ENCODE measurements at regions not wholly inside any gene's neighbourhood (a gene's known extent, or its start where the extent isn't known, plus 50 kb on each side); places are given as distances from the start of the nearest gene placed in this dataset.

DNA sequence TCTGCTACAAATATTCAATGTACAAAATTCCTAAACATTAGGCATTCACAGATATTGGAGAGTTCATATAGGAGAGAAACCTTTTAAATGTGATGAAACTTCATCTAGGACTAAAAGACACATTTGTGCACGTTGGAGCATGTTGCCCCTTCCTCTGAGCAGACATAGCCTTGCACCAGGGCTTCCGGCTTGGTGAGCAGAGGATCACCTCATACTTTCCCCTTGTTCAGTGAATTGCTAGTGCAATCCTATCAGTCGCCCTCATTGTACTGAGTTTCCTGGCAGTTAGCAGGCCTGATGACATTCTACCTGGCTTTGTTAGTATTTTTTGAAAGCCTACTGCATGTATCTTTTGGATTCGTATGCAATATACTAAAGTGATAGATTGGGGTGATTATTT lies 466.2 kb downstream of the SPRY1 start:
- no peak for DNase-seq
- intact Hi-C loops (cut with DNase I, micrococcal nuclease), result no loop called here
- no peak for ATAC-seq

DNA sequence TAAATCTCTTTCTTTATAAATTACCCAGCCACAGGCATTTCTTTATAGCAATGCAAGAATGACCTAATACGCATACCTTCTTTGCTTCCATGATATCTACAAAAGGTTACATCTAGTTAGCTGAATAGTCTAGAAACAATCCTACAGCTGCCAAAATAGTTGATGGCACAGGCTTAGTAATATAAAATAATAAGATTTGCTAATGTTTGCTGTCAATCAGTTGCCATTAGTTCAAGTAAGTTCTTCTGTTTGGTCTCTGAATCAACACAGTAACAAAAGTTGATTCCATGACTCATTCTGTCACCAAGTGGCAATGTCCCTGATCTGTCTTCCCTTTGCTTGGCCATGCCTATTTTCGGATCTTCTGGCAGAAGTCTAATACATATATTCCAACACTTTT lies 470.2 kb downstream of the SPRY1 start:
- intact Hi-C loops (cut with DNase I, micrococcal nuclease), result no loop called here
- DNase-seq (no peak), ATAC-seq (no peak)

DNA sequence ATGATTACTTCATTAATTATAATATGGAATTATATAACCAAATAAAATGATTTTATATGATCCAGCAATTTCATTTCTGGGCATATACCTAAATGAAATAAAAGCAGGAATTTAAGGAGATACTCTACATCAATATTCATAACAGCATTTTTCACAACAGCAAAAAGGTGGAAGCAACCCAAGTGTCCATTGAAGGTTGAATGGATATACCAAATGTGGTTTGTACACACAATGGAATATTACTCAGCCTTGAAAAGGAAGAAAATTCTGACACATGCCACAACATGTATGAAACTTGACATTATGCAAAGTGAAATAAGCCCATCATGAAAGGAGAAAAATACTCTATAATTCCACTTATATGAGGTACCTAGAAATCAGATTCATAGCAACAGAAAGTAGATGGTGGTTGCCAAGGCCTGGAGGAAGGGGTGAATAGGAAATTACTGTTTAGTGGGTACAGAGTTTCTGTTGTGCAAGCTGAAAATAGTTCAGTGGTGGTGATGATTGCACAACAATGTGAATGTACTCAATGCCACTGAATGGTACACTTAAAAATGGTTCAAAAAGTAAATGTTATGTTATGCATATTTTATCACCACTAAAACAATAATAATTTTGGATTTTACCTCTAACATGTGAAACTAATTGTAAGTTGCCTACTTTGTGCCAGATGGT lies 471.5 kb downstream of the SPRY1 start:
- intact Hi-C loops (cut with DNase I, micrococcal nuclease), result no loop called here
- no peak for DNase-seq
- ATAC-seq, result no peak

DNA sequence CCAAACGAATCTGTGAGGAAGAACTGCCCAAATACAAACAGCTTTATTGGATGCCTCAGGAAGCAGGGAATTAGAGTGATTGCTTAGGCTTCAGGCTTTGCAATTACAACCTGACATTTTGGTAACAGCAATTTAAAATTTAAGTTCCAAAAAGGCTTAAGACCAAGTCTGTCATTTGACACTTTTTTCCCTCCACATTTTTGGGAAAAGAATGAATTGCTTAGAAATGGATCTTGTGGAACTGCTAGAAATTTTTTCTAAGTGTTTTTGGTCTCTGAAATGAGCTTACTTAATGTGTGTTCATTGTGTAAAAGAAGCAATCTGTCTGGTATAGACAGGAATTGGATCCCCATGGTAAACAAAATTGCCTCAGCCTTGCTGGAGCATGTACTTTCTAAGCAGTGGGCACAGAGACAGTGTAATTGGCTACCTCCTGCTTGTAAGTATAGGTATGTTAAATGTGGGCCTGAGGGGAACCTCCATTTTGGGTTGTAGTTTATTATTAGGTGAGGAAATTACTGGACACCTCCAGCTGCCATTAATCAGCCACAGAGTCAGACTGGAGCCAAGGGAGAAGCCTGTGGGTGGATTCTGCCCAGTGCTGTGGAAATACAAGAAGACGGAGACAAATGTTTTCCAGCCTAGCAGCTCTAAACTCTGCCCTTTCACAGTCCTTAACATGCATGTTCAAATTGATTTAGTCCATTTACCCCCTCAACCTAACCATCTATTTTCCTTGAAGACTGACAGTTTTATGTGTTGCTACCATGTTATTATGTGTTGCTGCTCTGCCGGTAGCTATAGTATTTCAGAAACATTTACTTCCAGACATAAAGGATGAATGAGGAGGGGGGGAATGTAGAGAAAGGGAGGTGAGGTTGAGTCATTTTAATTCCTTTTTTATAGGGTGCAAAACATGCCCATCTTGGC lies 473.0 kb downstream of the SPRY1 start:
- ATAC-seq, result no peak
- intact Hi-C loops (cut with DNase I, micrococcal nuclease), result no loop called here
- no peak for DNase-seq

DNA sequence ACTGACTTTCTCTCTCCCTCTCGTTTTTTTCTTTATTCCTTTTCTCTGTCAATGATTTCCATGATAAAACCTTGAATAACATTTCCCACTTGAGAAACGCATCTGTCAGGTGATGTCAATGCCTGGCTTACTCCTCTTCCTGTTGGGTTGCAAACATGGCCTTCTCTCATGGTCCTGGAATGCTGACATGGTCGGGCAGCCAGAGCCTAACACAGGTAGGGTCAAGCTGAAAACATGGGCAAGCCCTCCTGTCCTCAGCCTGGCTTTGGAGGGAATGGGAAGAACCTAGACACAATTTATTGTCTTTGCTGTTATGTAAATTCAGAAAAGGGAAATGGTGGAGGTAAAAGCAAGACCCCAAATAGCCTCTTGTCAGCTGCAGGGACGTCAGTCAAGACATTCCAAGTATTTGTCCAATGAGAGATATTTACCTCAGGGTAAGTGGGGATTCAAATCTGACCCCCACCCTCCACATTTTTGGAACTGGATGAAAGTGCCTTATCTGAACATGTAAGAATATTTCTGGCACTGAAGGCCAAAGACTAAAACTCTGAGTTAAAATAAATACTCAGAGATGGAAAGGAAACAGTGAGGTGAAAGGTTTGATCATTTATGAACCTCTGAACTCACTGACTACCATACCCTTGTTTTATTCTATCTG lies 473.8 kb downstream of the SPRY1 start:
- DNase-seq (no peak), ATAC-seq (no peak)
- intact Hi-C loops (cut with DNase I, micrococcal nuclease), result no loop called here

DNA sequence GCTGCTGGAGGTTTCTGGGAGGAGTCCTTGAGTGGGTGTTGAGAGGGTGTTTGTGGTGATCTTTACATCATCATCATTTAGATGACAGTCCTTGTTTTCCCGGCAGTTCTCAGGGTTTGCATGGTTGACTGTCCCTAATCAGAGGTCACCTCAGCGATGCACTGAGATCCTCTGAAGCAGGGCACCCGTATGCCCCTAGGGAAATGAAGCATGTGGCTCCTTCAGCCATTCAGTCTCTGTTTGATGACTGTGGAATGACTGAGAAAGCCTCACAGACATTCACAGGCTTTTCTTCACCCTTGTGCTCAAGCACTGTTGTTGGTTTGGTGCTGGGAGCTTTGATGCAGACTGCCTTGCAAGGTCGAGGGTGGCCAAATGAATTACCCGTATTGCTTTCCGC lies 474.7 kb downstream of the SPRY1 start:
- no peak for ATAC-seq
- intact Hi-C loops (cut with DNase I, micrococcal nuclease), result no loop called here
- no peak for DNase-seq

DNA sequence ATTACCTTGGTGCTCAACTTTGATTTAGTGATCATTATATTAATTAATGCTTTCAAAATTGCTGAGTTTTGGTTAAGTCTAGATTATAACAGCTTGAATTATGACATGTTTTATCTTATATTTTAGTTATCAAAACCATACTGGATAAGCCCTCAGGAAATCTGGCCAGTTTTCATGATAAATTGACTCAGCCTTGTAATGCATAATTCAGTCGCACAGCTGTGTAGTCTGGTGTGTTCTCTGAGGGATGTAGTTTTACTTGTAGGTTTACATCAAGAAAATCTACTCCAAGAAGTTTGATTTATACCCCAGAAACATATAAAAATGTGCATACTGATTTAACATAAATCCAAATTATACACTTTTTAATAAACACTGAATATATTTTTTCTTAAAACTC lies 477.5 kb downstream of the SPRY1 start:
- ATAC-seq (no peak), DNase-seq (no peak)
- intact Hi-C loops (cut with DNase I, micrococcal nuclease), result no loop called here

DNA sequence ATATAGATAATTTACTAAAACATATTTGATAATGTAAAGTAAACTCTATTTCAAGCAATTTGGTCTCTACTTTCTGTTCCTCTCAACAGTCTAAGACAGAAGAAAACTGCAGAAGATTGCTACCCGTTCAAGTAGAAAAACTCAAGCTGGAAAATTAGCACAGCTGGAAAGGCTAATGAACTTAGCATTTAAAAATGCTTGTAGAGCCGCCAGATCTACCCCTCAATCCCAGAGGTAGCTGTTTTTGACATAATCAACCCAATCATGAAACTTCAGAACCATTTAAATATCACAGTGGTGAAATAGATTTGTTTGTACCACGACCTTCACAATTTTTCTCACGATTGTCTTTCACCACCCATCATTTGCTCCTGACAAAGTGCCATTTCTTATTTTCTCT lies 479.5 kb downstream of the SPRY1 start:
- intact Hi-C loops (cut with DNase I, micrococcal nuclease), result no loop called here
- DNase-seq, result no peak
- ATAC-seq, result no peak

DNA sequence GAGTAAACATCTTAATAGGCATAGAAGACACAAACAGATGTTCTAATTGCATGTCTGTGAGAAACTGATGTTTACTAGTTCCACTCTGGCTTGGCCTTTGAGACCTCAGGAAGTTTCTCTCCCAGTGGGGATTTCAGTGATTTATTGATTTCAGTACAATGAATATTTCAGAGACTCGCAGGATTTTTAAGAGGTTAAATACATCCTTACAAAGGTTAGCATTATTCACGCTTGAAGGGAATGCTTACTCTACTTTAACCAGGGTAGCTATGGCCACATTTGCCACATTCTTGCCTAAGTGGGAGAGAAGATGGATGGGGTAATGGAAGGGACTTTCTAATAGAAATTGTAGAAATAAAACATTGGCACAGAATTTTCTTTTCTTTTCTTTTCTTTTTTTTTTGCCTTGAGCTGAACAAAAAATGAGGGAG lies 480.1 kb downstream of the SPRY1 start:
- DNase-seq (no peak), ATAC-seq (no peak)
- intact Hi-C loops (cut with DNase I, micrococcal nuclease), result no loop called here

DNA sequence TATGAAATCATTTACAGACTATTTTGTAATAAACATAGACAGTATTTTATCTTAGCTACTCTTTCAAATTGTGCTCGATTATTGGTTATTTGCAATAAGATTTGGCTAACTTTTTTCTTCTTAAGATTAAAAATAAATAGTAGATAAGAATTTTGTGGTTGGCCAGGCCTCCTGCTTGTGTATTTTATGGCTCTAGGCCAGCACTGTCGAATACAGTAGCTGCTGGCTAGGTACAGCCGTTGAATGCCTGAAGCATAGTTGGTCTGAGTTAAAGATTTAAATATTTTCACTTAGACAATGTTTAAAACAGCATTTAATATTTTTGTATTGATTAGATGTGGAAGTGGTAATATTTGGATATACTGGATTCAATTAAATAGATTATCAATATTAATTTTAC lies 481.0 kb downstream of the SPRY1 start:
- ATAC-seq (no peak), DNase-seq (no peak)
- intact Hi-C loops (cut with DNase I, micrococcal nuclease), result no loop called here

DNA sequence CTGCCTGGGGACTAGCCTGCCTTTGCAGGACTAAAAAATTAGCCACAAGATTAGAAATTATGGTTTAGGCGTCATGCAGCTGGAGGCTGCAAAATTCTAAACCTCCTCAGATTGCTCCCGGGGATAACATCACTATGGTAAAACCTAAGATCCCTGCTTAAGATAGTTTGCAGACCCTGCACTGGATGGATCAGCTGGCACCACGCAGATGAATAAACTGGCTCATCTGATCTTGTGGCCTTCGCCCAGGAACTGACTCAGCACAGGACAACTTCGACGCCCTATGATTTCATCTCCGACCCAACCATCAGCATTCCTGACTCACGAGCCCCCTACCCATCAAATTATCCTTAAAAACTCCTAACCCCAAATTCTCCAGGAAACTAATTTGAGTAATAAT lies 482.4 kb downstream of the SPRY1 start:
- DNase-seq, result no peak
- intact Hi-C loops (cut with DNase I, micrococcal nuclease), result no loop called here
- ATAC-seq, result no peak

DNA sequence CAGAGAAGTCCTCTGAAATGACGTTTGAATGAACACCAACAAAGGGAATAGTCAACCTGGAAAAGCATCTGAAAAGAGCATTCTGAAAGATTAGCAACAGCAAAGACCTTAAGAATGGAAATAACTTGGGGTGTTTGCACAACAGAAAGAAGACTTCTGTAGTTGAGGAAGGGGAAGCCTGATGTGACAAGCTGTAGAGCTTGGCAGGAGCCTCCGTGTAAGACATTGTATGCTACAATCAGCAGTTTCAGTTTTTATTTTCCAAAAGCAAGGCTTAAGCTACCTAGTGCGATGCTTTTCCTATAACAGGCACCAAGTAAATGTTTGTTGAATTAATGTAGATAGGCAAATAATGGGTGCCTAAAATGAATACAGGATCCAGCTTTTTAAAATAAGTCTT lies 484.0 kb downstream of the SPRY1 start:
- ATAC-seq (no peak), DNase-seq (no peak)
- intact Hi-C loops (cut with DNase I, micrococcal nuclease), result no loop called here

DNA sequence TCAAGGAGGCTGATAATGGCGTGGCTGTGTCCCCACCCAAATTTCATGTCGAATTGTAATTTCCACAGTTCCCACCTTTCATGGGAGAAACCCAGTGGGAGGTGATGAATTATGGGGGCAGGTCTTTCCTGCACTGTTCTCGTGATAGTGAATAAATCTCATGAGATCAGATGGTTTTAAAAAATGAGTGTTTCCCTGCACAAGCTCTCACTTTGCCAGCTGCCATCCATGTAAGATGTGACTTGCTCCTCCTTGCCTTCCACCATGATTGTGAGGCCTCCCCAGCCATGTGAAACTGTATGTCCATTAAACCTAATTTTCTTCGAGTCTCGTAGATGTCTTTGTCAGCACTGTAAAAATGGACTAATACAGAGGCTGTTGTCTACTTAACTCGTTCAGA lies 488.3 kb downstream of the SPRY1 start:
- no peak for DNase-seq
- intact Hi-C loops (cut with DNase I, micrococcal nuclease), result no loop called here
- no peak for ATAC-seq

DNA sequence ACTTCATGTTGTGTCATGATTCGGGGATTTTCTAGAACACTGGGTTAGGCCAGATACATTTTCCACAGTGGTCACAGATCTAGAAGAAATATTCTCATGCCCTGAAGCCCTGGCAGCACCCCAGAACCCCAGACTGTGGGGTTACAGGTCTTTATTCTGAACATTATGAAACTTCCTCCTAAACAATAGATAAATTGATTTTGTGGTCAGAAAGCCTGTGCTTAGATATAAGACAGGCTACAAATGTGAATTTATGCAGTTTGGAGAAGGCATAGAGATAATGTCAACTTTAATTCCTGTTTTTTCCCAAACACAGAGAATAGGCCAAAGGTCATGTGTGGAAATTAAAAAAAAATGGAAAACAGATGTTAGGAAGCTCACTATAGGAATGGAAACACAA lies 492.9 kb downstream of the SPRY1 start:
- DNase-seq, result no peak
- no peak for ATAC-seq
- intact Hi-C loops (cut with DNase I, micrococcal nuclease), result no loop called here

DNA sequence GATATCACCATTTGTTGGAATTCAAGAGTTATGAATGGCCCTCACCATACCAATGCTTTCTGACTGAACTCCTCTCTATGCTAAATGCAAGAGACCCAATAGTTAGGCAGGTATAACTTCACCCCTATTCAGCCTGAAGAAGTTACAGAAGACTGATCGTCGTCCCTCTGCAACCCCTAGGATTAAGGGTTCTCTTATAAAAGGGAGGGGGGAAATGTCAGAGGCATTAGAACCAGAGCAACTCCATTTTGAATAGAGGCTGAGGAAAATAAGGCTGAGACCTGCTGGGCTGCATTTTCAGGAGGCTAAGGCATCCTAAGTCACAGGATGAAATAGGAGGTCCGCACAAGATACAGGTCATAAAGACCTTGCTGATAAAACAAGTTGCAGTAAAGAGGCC lies 494.3 kb downstream of the SPRY1 start:
- intact Hi-C loops (cut with DNase I, micrococcal nuclease), result no loop called here
- no peak for ATAC-seq
- no peak for DNase-seq

DNA sequence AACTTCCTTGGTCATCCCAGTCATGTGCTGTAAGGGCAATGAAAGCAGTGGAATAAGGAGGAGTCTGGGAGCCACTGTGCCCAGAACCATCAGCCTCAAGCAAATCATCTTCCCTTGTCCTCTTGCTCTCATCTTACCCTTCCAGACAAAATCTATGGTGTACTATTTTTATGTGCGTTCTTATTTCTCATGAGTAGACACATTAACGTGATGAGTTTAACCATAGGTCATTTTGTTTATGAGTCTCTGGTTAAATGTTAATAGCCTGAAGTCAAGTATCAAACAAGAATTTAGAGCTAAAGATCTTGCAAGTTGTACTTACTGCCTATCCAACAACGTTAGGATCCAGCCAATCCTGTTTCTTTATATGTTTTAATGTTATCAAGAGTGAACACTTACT lies 495.3 kb downstream of the SPRY1 start:
- ATAC-seq, result no peak
- intact Hi-C loops (cut with DNase I, micrococcal nuclease), result no loop called here
- DNase-seq, result no peak

DNA sequence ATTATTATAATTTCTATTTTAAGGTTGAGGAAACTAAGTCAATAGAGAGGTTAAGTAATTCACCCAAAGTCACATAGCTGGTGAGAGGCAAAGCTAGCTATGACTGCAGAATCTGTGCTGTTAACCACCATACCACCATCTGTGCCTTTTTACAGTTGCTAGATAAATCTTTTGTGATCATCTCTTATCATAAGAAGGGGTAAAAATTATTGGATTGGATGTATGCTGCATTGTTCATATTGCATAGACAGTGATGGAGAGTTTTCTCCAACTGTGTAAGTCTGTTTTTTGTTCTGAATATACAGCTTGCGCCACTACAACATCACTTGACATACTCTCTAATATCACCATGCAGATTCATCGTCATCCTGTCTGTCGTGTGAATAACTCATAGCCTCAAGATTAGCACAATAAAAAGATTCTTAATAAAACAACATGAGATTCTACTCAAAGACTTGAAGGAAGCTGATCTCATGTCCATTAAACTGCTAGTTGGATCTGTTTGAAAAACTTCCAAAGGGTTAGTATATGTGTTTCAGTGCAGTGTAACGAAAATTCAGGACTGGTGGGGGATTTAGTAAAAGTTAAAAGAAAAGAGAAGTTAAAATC lies 495.9 kb downstream of the SPRY1 start:
- ATAC-seq (no peak), DNase-seq (no peak)
- intact Hi-C loops (cut with DNase I, micrococcal nuclease), result no loop called here

DNA sequence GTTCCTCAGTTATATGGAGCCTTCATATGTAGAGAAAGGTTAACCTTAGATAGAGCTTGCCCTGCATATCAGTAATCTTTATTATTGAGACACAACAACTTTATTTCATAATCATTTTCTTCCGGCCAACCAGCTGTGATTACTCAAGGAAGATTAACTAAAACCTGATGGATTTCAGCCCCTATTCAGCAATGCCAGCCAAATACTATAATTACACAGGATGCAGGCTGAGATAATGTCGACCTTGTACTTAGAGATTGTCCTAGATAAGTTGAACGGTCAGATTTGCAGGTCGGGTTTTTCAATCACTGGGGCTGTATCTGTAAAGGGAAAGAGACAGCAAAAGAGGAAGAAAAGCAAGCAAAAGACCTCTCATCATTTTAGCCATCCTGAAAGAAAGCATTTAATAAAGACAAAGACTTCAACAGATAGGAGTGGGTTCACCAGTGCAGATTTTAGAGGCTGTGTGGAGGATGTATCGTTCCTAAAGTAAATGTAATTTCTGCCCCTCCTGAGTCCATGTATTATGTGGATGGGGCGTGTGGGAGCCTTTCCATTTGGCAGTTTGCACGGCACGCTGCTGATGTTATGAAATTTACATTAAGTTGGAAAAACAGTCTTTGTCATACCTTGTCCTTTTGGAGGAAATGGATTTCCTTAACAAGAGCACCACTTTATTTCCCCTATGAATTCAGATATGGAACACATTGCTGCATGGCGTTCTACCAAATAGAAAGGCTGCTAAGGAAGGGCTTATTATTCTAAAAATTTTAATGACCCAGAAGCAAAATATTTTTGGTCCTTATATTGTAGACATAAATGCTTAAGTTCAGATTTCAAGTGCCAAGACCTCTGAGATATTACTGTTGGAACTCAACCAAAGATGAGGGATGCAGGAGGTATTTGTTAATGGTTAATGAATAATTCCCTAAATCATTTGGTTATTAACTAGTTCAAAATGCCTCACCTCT lies 496.7 kb downstream of the SPRY1 start:
- DNase-seq (no peak), ATAC-seq (no peak)
- intact Hi-C loops (cut with DNase I, micrococcal nuclease), result no loop called here

Data from left colon (tissue), 2 donors.